ENCODE measurements at regions not wholly inside any gene's neighbourhood (a gene's known extent, or its start where the extent isn't known, plus 50 kb on each side); places are given as distances from the start of the nearest gene placed in this dataset.

GRCh38 chr4:125517831-125518230, 203.1 kb downstream of the FAT4 start:
- no peak for DNase-seq

DNA sequence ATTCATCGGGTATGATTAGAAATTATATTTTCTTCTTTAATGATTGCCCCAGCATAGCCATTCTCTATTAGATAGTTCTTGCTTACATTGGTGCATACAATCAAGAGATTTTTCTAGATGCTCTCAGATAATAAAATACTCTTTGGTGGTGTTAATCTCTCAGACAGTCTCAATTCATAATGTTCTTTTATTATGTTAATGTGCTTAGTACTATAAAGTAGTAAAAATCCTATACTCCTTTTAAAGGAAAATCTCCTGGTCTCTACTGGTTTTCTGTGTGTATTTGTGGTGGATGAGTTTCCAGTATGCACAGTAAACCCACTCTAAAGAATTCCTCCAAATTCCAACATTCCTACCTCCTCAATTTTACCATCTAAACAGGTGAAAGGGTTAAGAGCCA, 203.5 kb downstream of the FAT4 start:
- no peak for DNase-seq

DNA sequence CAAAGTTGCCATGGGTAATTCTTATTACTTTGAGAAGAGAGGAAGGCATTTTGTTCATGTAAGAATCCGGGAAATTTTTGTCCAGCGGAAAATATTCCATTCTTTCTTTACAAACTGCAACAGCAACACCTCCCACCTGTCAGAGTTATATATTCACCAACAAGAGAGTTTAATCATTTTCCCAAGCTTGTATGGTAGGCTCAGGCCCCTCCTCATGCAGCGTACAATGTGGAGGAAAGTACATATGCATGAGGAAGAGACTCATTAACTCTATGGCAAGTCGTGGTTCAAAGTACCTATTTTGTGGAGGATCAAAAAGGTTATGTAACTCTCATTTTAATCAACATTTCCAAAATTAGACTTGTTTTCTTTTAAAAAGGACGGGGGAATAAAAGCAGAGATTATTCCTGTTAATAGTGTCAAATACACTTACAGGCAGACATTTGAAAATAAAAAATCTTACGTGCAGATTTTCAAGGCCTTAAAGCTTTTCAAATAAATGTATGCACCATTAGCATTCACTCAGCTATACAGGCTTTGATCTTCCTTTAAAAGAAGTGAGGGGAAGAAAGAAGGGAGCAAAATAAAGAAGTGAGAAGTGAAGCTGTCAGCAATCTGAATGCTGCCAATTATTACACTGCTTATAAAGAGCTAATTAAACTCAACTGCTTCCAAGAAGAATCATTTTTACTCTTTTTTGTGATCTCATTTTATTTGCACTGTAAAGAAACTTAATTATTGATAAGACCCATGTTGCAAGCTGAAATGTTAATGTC, 204.8 kb downstream of the FAT4 start:
- no peak for DNase-seq

DNA sequence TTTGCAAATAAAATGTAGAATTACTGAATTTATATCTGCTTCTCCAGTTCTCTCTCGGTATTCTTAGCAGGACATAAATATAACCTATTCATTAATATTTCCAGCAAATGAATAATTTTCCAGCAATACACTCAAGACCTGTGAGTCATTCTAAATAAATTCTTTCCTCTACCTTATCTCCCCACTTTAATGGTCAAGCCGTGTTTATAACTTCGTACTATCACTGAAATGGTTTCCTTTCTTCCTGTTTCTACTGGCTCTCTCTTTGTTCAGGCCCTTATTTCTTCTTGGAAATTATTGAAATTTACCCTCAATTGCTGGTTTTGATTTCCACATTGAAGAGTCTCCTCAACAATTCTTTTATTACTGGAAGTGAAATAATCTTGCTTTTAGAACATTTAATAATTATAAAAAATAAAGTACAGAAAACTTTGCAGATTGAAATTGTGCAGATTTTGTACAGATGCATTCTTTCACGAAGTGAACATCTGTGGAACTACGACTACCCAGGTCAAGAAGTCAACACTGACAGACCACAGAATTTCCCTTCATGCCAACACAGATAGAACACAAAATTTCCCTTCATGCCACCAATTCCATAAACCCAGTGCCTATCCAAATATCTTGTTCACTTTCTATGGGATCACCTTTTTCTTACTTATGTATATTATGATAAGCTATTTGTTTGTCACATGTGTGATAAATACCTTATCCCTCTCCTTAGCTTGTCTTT, 205.7 kb downstream of the FAT4 start:
- DNase-seq: no peak

GRCh38 chr4:125522588-125522987, 207.8 kb downstream of the FAT4 start:
- DNase-seq: no peak

DNA sequence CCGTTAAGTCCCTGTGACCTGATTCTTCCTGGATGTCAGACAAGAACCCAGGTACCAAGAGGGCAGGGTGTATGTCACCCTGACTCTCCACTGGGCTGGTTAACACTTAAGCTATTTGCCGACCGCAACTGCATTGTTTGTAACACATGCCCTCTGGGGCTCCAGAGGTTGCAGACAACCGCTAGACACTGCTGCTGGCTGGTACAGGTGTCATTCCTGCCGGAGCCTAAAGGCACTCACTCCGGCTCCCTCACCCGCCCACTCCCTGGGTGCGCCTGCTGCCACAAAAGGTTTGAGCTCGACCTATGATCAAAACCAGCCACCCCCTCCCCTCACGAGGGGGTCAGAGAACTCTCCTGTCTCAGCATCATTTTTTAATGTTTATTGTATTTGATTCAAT, 208.2 kb downstream of the FAT4 start:
- no peak for DNase-seq

DNA sequence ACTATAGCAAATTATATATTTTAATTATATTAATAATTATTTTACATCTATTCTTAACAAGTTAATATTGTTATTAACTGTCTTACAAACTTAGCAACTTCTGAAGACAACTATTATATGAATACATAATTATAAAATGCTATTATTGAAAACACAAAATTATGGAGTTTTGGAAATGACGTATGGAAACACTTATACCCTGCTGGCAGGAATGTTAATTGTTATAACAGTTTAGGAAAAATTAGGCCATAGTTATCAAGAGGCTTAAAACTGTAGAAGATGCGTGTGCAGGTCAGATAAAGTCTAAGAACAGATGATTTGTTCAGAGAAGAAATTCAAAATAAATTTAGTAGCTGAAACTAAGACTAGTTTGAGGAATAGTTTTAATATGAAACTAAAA, 211.7 kb downstream of the FAT4 start:
- DNase-seq: no peak

DNA sequence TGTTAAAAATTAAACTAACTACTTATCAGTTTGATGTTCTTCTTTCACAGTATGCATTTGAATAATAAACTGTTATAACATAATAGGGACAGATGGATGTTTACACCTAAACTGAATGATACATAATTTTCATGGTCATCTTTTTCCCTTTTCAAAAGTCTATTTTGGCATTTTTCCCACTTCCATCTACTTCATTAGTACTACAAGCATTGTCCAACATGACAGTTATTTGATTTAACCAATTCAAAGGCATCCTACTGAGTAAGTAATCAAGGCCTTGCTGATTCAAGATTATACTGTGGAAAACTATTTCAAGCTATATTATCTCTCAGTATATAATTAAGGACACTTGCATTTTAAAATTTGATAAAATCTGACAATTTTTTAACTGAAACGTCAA, 212.9 kb downstream of the FAT4 start:
- DNase-seq: no peak

DNA sequence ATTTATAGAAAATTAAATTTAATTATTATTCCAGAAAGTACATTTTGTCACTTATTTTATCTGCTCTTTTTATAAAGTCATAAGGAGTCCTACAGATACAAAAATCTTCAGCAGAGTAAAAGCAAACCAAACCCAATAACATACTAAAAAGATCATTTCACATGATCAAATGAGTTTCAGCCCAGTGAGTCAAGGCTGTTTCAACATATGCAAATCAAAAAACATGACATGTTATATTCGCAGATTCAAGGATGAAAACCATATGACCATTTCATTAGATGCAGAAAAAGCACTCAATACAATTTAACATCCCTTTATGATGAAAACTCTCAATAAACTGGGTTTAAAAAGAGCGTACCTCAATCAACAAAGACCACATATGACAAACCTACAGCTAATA, 214.3 kb downstream of the FAT4 start:
- no peak for DNase-seq

- no peak for DNase-seq
These were observed 223.9 kb downstream of the FAT4 start for GRCh38 chr4:125538670-125539069.

GRCh38 chr4:125539691-125540090, 224.9 kb downstream of the FAT4 start:
- no peak for DNase-seq

DNA sequence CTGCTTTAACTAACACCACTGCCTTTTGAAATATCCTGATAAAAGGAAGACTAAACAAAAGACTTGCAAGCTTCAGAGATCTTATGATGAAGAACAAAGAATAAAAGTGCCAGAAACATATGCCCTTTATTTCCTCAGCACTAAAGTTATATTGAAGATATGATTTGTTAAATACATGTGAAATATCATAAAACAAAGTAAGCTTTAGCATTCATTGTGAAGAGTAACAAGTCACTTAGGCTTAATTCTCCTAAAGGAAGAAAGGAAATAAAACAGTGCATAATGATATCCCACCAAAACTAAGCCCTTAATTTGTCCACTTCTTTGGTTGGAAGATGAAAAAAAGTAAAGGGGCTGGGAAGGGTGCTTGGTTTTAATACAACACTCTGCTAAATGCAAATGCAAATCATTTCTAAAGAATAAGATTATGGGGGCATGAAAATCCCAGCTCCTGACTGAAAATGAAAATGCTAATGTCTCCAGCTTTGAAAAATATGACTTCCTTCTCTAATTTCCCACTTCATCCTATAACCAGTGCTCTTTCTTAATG, 227.2 kb downstream of the FAT4 start:
- DNase-seq: no peak

- no peak for DNase-seq
These were observed 231.5 kb downstream of the FAT4 start for GRCh38 chr4:125546272-125546671.

DNA sequence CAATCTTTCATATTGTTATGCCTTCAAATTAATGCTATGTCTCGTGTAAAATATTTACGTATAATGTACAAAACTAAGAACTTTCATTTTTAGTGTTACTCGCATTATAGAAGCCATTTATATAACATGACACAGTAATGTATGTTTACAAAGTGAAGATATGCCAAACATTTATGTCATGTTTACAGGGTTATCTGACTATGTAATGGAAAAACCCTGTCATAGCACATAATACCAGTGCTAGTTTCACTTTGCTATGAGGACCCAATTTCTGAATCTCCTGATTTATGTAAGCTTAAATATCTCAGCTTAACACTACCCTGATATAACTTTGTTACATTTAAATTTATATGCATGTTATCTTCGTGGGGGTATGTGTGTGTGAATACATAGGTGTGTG, 233.1 kb downstream of the FAT4 start:
- no peak for DNase-seq

DNA sequence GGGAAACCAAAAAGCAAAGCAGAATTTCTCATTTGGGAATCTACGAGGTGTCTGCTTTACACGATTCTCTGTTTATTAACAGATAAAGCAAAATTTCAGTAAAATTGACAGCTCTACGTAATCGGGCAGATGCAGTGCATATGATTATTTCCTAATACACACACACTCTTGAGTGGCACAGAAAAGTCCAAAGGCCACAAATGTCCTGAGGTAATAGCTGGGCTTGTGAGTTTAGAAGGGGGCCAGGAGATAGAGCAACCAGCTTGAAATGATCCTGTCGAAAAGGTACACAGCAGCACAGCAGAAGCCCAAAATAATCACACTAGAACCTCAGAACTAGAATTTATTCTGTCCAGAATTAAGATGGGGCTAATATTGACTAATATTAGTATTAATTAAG, 236.0 kb downstream of the FAT4 start:
- DNase-seq: no peak

GRCh38 chr4:125551466-125551865, 236.7 kb downstream of the FAT4 start:
- no peak for DNase-seq

DNA sequence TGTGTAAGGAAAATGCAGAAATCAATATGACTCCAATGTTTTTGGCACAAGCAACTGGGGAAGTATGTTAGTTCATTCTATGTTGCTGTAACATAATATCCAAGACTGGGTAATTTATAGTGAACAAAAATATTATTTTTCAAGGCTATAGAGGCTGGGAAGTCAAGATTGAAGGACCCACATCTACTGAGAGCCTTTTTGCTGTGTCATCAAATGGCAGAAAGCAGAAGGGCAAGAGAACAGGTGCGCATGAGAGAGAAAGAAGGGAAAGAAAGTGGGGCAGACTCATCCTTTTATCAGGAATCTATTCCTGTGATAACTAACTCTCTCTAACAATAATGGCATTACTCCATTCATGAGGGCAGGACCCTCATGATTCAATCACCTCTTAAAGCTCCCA, 237.2 kb downstream of the FAT4 start:
- DNase-seq: no peak

DNA sequence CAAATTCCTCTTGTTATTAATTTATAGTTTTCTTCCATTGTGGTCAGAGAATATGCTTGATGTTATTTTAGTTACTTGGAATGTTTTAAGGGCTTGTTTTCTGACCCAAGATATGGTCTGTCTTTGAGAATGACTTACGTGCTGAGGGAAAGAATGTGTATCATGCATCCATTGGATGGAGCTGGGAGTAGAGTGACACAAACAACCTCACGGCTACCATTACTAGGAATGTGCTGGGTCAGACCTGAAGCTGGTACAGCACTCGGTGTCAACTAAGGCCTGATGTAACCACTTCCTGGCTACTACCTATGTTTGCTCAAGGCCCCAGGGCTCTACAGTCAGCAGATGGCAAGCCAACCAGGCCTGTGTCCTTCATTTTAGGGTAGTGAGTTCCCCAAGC, 257.8 kb downstream of the FAT4 start:
- no peak for DNase-seq

- no peak for DNase-seq
These were observed 258.6 kb downstream of the FAT4 start for GRCh38 chr4:125573368-125573767.

DNA sequence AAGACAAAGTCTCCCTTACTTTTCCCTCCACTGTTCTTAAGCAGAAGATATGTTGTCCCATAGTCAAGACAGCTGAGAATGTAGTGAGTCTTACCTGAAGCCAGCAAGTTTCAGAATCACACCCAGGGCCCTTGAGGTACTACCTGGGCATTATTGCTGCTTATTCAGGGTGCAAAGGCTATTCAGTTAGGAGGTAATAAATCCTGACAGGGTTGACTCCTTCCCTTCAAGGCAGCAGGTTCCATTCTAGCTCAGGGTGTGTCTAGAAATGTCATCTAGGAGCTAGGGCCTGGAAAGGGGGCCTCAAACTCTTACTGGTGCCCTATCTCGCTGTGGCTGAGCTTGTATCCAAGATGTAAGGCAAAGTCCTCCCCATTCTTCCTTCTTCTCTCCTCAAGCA, 259.0 kb downstream of the FAT4 start:
- DNase-seq: no peak

- no peak for DNase-seq
These were observed 267.5 kb downstream of the FAT4 start for GRCh38 chr4:125582302-125582701.

DNA sequence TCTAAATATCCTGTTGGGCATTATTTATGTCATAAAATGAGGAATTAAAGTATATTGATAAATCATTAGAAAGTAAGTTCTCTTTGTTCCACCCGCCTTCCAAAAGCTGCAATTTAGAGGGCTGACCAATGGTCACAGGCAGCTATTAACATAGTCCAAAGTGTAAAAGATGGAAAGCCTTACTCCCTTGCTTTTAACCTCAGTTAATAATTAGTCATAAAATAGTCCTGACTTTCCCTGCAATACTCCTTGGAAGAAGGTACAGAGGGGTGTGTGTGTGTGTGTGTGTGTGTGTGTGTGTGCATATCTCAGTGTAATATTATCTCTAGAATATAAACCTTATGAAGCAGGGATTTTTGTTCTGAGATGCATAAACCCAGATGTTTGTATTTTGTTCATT, 275.4 kb downstream of the FAT4 start:
- DNase-seq: no peak

GRCh38 chr4:125591290-125591689, 276.5 kb downstream of the FAT4 start:
- no peak for DNase-seq

- DNase-seq: no peak
These were observed 279.4 kb downstream of the FAT4 start for GRCh38 chr4:125594056-125594602.

Measured in DMS153 (cell line).